ENCODE measurements at regions not wholly inside any gene's neighbourhood (a gene's known extent, or its start where the extent isn't known, plus 50 kb on each side); places are given as distances from the start of the nearest gene placed in this dataset.
"Not testable (repeated sequence)": the region's sequence is repeated elsewhere in the genome, so short reads cannot be mapped to it uniquely, and the experiment has no call there.

DNA sequence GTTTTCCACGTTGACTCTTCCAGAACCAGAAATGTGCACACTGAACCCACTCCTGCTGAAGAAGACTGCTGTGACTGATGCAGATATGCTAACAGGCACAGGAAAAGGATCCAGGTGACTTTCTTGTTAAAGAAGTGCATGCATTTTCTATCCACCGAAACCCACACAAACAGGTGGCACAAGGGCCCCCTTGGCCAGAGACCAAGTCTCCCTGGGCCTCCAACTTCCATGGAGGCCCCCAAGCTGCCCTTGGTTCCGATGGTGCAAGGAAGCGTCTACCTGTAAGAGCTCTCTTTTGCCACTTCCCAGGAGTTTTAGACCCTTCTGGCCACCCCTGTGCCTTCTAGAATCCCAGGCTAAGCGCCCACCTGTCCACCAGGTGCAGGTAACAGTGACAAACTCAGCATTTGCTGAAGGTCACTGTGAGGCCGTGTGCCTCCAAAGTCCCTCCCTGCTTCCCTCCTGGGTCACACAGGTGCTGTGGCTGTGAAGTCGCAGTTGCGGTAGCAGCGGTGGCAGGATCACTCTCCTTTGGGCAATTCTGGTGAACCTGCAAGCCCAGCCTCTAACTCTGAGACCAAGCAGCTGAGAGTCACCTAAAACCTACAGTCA is 134.8 kb downstream of the PXDC1 start:
- TF ChIP-seq, protein P1, sequence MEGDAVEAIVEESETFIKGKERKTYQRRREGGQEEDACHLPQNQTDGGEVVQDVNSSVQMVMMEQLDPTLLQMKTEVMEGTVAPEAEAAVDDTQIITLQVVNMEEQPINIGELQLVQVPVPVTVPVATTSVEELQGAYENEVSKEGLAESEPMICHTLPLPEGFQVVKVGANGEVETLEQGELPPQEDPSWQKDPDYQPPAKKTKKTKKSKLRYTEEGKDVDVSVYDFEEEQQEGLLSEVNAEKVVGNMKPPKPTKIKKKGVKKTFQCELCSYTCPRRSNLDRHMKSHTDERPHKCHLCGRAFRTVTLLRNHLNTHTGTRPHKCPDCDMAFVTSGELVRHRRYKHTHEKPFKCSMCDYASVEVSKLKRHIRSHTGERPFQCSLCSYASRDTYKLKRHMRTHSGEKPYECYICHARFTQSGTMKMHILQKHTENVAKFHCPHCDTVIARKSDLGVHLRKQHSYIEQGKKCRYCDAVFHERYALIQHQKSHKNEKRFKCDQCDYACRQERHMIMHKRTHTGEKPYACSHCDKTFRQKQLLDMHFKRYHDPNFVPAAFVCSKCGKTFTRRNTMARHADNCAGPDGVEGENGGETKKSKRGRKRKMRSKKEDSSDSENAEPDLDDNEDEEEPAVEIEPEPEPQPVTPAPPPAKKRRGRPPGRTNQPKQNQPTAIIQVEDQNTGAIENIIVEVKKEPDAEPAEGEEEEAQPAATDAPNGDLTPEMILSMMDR (IDR thresholded peaks at IDR 0.05 in 8 of 11, conservative IDR thresholded peaks at IDR 0.05 in 3 of 11): no peak
- TF ChIP-seq POLR2AphosphoS5 (IDR thresholded peaks at IDR 0.05): no peak
- no peak for TF ChIP-seq POLR2A (IDR thresholded peaks at IDR 0.05)
- WGBS, 5 donors: 88 to 95% (median 92%) methylated on average over 8 to 9 of the region's 9 CpGs
- Histone ChIP-seq H3K4me3 (no peak overlapping the region), H3K27ac (no peak overlapping the region), H3K36me3 (no peaks in the 10 kb centered on the region), H3K9me3 (no peaks in the 10 kb centered on the region), H3K4me1 (no peaks in the 10 kb centered on the region), H3K27me3 (replicated peaks in 1 of 7) (peaks cover 0 to 8% (median 0%) of the 10 kb centered on the region in 7 donors)
- peak; percentile 46 for DNase-seq
- intact Hi-C loops (cut with DNase I; ENCODE audit: low total_unique reads): no loop called here

DNA sequence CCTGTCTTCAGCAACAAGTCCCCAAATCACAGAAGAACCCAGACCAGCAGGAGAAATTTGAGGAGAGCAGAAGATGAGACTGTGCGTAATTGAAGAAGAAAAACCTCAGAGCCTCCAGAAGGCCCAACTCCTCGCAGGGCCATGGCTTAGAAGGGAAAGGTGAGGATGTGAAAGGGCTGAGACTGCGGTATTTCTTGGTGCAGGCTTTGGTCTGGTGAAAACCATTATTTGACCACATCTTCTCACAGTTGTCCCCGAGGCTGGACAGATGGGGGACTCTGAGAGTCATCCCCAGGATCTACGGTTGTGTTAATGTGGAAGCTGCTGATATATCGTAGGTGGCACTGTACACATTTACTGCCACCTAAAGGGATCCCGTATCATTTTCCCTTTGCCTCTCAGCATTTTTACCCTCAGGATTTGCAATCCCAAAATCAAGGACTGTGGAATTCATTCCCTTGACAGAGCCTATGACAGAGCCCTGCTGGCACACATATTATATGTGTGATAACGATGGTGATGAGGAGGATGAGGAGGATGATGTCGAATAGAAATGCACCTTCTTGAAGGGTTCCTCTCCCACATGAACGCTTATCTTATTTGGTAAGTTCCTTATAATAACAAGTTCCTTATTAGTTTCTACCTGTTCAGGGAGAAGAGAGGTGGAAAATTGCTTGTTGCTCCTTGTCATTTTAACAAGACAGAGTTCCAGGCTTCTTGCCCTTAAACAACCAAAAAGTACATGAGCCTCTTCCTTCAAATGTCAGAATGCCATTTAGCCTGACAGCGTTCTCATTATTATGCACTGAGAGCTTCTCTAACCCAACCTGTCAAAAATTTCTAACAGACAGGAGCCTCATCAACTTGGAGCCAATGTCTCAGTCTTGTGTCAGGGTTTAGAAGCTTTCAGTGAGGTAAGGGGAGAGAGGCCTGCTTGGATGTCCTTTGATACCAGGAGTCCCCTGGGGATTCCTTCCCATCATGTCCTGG is 135.8 kb downstream of the PXDC1 start:
- no peaks in the 10 kb centered on the region for H3K36me3 ChIP-seq
- peak; percentile 17 for DNase-seq
- TF ChIP-seq POLR2AphosphoS5 (IDR thresholded peaks at IDR 0.05) (no peak), POLR2A (IDR thresholded peaks at IDR 0.05) (no peak)
- TF ChIP-seq, protein P1 (IDR thresholded peaks at IDR 0.05 in 8 of 11, conservative IDR thresholded peaks at IDR 0.05 in 3 of 11): no peak
- H3K4me1 ChIP-seq: no peaks in the 10 kb centered on the region
- WGBS, 5 donors: 85 to 95% (median 89%) methylated on average over 10 to 11 of the region's 11 CpGs
- H3K4me3 ChIP-seq: no peak overlapping the region
- intact Hi-C loops (cut with DNase I; ENCODE audit: low total_unique reads): no loop called here
- no peaks in the 10 kb centered on the region for H3K9me3 ChIP-seq
- H3K27ac ChIP-seq: no peak overlapping the region
- peaks cover 0 to 18% (median 0%) of the 10 kb centered on the region in 7 donors for H3K27me3 ChIP-seq (replicated peaks in 1 of 7)

DNA sequence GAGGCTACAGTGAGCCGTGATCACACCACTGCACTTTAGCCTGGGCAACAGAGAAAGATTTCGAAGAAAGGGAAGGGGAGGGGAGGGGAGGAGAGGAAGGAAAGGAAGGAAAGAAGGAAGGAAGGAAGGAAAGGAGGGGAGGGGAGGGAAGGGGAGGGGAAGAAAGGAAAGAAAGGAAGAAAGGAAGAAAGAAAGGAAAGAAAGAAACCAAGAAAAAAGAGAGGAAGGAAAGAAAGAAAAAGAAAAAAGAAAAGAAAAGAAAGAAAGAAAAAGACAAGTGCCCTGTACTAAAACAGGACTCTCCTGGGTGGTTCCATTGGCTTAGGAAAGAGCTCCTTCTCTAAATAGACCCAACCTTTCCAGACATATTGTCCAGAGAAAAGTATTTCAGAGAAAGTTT is 136.6 kb downstream of the PXDC1 start:
- Histone ChIP-seq H3K27me3 (replicated peaks in 1 of 7) (peaks cover 0 to 20% (median 0%) of the 10 kb centered on the region in 7 donors), H3K27ac (no peak overlapping the region), H3K9me3 (no peaks in the 10 kb centered on the region), H3K4me1 (no peaks in the 10 kb centered on the region), H3K4me3 (no peak overlapping the region), H3K36me3 (no peaks in the 10 kb centered on the region)
- TF ChIP-seq POLR2AphosphoS5 (IDR thresholded peaks at IDR 0.05): no peak
- TF ChIP-seq POLR2A (IDR thresholded peaks at IDR 0.05): no peak
- TF ChIP-seq, protein P1 (IDR thresholded peaks at IDR 0.05 in 8 of 11, conservative IDR thresholded peaks at IDR 0.05 in 3 of 11): no peak
- WGBS, 5 donors: 69 to 86% (median 75%) methylated on average over 2 of the region's 2 CpGs
- intact Hi-C loops (cut with DNase I; ENCODE audit: low total_unique reads): no loop called here
- no peak for DNase-seq

DNA sequence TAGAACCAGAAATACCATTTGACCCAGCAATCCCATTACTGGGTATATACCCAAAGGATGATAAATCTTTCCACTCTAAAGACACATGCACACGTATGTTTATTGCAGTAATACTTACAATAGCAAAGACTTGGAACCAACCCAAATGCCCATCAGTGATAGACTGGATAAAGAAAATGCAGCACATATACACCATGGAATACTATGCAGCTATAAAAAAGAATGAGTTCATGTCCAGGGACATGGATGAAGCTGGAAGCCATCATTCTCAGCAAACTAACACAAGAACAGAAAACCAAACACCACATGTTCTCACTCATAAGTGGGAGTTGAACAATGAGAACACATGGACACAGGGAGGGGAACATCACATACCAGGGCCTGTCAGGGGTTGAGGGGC is 137.9 kb downstream of the PXDC1 start:
- DNase-seq; H3K27ac ChIP-seq; H3K9me3 ChIP-seq; H3K4me1 ChIP-seq; H3K4me3 ChIP-seq; H3K36me3 ChIP-seq; intact Hi-C loops (cut with DNase I; ENCODE audit: low total_unique reads): not testable (repeated sequence)
- peaks cover 0 to 20% (median 0%) of the 10 kb centered on the region in 7 donors for H3K27me3 ChIP-seq (replicated peaks in 1 of 7)
- WGBS, 5 donors: 87 to 98% (median 97%) methylated on average over 1 of the region's 1 CpG

Measured in spleen (tissue), 11 donors.